ENCODE measurements at regions not wholly inside any gene's neighbourhood (a gene's known extent, or its start where the extent isn't known, plus 50 kb on each side); places are given as distances from the start of the nearest gene placed in this dataset.
"Not testable (repeated sequence)": the region's sequence is repeated elsewhere in the genome, so short reads cannot be mapped to it uniquely, and the experiment has no call there.

GRCh38 chr2:35821675-35822074, 533.9 kb upstream of the CRIM1 start:
- ATAC-seq, result no peak
- no peak for DNase-seq
- intact Hi-C loops (cut with DNase I), result no loop called here
- H3K27ac ChIP-seq, result no peak overlapping the region
- no peaks in the 10 kb centered on the region for H3K27me3 ChIP-seq
- TF ChIP-seq CTCF (IDR thresholded peaks at IDR 0.05) (no peak), POLR2A (IDR thresholded peaks at IDR 0.05) (no peak)
- H3K4me3 ChIP-seq, result no peak overlapping the region
- 34 to 37% methylated on average over 2 of the region's 2 CpGs for WGBS, 2 donors
- H3K9me3 ChIP-seq, result no peaks in the 10 kb centered on the region
- H3K4me1 ChIP-seq, result no peaks in the 10 kb centered on the region
- no peaks in the 10 kb centered on the region for H3K36me3 ChIP-seq (replicated peaks in 1 of 2; ENCODE audit: insufficient read depth in 1 of 2, low read depth in 2 of 2)

- ATAC-seq (no peak), DNase-seq (no peak)
- 77 to 80% methylated on average over 2 of the region's 2 CpGs for WGBS, 2 donors
- Histone ChIP-seq H3K4me1 (no peaks in the 10 kb centered on the region), H3K27me3 (no peaks in the 10 kb centered on the region), H3K36me3 (replicated peaks in 1 of 2; ENCODE audit: insufficient read depth in 1 of 2, low read depth in 2 of 2) (no peaks in the 10 kb centered on the region), H3K27ac (no peak overlapping the region), H3K9me3 (no peaks in the 10 kb centered on the region), H3K4me3 (no peak overlapping the region)
- TF ChIP-seq CTCF (IDR thresholded peaks at IDR 0.05) (no peak), POLR2A (IDR thresholded peaks at IDR 0.05) (no peak)
- intact Hi-C loops (cut with DNase I), result no loop called here
Observed at GRCh38 chr2:35820391-35820790, 535.2 kb upstream of the CRIM1 start.

- intact Hi-C loops (cut with DNase I), result no loop called here
Observed at GRCh38 chr2:35819033-35819432, 536.5 kb upstream of the CRIM1 start.

GRCh38 chr2:35818359-35818758, 537.2 kb upstream of the CRIM1 start:
- DNase-seq; H3K27ac ChIP-seq; H3K27me3 ChIP-seq; H3K4me3 ChIP-seq; intact Hi-C loops (cut with DNase I); ATAC-seq; H3K36me3 ChIP-seq (replicated peaks in 1 of 2; ENCODE audit: insufficient read depth in 1 of 2, low read depth in 2 of 2); H3K9me3 ChIP-seq; H3K4me1 ChIP-seq: not testable (repeated sequence)
- 54 to 60% methylated on average over 2 of the region's 2 CpGs for WGBS, 2 donors

More at GRCh38 chr2:35819033-35819432, 536.5 kb upstream of the CRIM1 start:
- ATAC-seq, result no peak
- H3K4me3 ChIP-seq, result no peak overlapping the region
- DNase-seq, result no peak
- no peaks in the 10 kb centered on the region for H3K27me3 ChIP-seq
- H3K9me3 ChIP-seq, result no peaks in the 10 kb centered on the region
- no peaks in the 10 kb centered on the region for H3K36me3 ChIP-seq (replicated peaks in 1 of 2; ENCODE audit: insufficient read depth in 1 of 2, low read depth in 2 of 2)
- no peak for TF ChIP-seq POLR2A (IDR thresholded peaks at IDR 0.05)
- WGBS, 2 donors, result 42 to 62% methylated on average over 2 of the region's 2 CpGs
- H3K27ac ChIP-seq, result no peak overlapping the region
- no peaks in the 10 kb centered on the region for H3K4me1 ChIP-seq

GRCh38 chr2:35814597-35814996, 541.0 kb upstream of the CRIM1 start:
- H3K27me3 ChIP-seq; H3K36me3 ChIP-seq (replicated peaks in 1 of 2; ENCODE audit: insufficient read depth in 1 of 2, low read depth in 2 of 2); DNase-seq; H3K4me3 ChIP-seq; H3K4me1 ChIP-seq; H3K27ac ChIP-seq; intact Hi-C loops (cut with DNase I); ATAC-seq; H3K9me3 ChIP-seq: not testable (repeated sequence)
- 46 to 53% methylated on average over 7 of the region's 7 CpGs for WGBS, 2 donors

GRCh38 chr2:35803126-35803525, 552.5 kb upstream of the CRIM1 start:
- Histone ChIP-seq H3K4me1 (no peaks in the 10 kb centered on the region), H3K36me3 (replicated peaks in 1 of 2; ENCODE audit: insufficient read depth in 1 of 2, low read depth in 2 of 2) (no peaks in the 10 kb centered on the region), H3K27ac (no peak overlapping the region), H3K4me3 (no peak overlapping the region), H3K27me3 (no peaks in the 10 kb centered on the region), H3K9me3 (no peaks in the 10 kb centered on the region)
- 70 to 76% methylated on average over 4 of the region's 4 CpGs for WGBS, 2 donors
- no peak for DNase-seq
- intact Hi-C loops (cut with DNase I), result no loop called here
- TF ChIP-seq POLR2A (IDR thresholded peaks at IDR 0.05) (no peak), CTCF (IDR thresholded peaks at IDR 0.05) (no peak)
- no peak for ATAC-seq
